ENCODE measurements at regions not wholly inside any gene's neighbourhood (a gene's known extent, or its start where the extent isn't known, plus 50 kb on each side); places are given as distances from the start of the nearest gene placed in this dataset.

- no peaks in the 10 kb centered on the region for H3K36me3 Mint-ChIP-seq
- peaks cover 12% of the 10 kb centered on the region for H3K4me1 Mint-ChIP-seq (ENCODE audit: unreplicated experiment)
- no peak for DNase-seq (ENCODE audit: extremely low spot score, unreplicated experiment)
- no peak overlapping the region for H3K4me3 Mint-ChIP-seq
- H3K27ac Mint-ChIP-seq = no peak overlapping the region
- H3K27me3 Mint-ChIP-seq = no peaks in the 10 kb centered on the region
- no peak for TF ChIP-seq CTCF (conservative IDR thresholded peaks at IDR 0.05)
- no peaks in the 10 kb centered on the region for H3K9me3 Mint-ChIP-seq
Measured at GRCh38 chr3:113051787-113052186, 61.0 kb downstream of the GTPBP8 start.

- H3K36me3 Mint-ChIP-seq = no peaks in the 10 kb centered on the region
- no peak overlapping the region for H3K4me3 Mint-ChIP-seq
- no peak for TF ChIP-seq CTCF (conservative IDR thresholded peaks at IDR 0.05)
- peaks cover 24% of the 10 kb centered on the region for H3K4me1 Mint-ChIP-seq (ENCODE audit: unreplicated experiment)
- no peaks in the 10 kb centered on the region for H3K27me3 Mint-ChIP-seq
- H3K9me3 Mint-ChIP-seq = no peaks in the 10 kb centered on the region
- no peak for DNase-seq (ENCODE audit: extremely low spot score, unreplicated experiment)
- H3K27ac Mint-ChIP-seq = no peak overlapping the region
Measured at GRCh38 chr3:113053169-113053568, 62.4 kb downstream of the GTPBP8 start.

- no peak for TF ChIP-seq CTCF (conservative IDR thresholded peaks at IDR 0.05)
- H3K36me3 Mint-ChIP-seq = no peaks in the 10 kb centered on the region
- H3K4me1 Mint-ChIP-seq (ENCODE audit: unreplicated experiment) = peaks cover 24% of the 10 kb centered on the region
- H3K4me3 Mint-ChIP-seq = no peak overlapping the region
- H3K9me3 Mint-ChIP-seq = no peaks in the 10 kb centered on the region
- H3K27ac Mint-ChIP-seq = no peak overlapping the region
- H3K27me3 Mint-ChIP-seq = no peaks in the 10 kb centered on the region
- no peak for DNase-seq (ENCODE audit: extremely low spot score, unreplicated experiment)
Measured at GRCh38 chr3:113054552-113054951, 63.8 kb downstream of the GTPBP8 start.

- no peaks in the 10 kb centered on the region for H3K36me3 Mint-ChIP-seq
- peaks cover 24% of the 10 kb centered on the region for H3K4me1 Mint-ChIP-seq (ENCODE audit: unreplicated experiment)
- H3K27me3 Mint-ChIP-seq = no peaks in the 10 kb centered on the region
- no peak overlapping the region for H3K27ac Mint-ChIP-seq
- DNase-seq (ENCODE audit: extremely low spot score, unreplicated experiment) = no peak
- H3K4me3 Mint-ChIP-seq = no peak overlapping the region
- no peak for TF ChIP-seq CTCF (conservative IDR thresholded peaks at IDR 0.05)
- no peaks in the 10 kb centered on the region for H3K9me3 Mint-ChIP-seq
Measured at GRCh38 chr3:113055201-113055600, 64.4 kb downstream of the GTPBP8 start.

- Mint-ChIP-seq H3K27me3 (no peaks in the 10 kb centered on the region), H3K36me3 (no peaks in the 10 kb centered on the region), H3K27ac (no peak overlapping the region), H3K9me3 (no peaks in the 10 kb centered on the region), H3K4me1 (ENCODE audit: unreplicated experiment) (peaks cover 24% of the 10 kb centered on the region), H3K4me3 (no peak overlapping the region)
- DNase-seq (ENCODE audit: extremely low spot score, unreplicated experiment) = no peak
- no peak for TF ChIP-seq CTCF (conservative IDR thresholded peaks at IDR 0.05)
Measured at GRCh38 chr3:113055961-113056360, 65.2 kb downstream of the GTPBP8 start.

- H3K36me3 Mint-ChIP-seq = no peaks in the 10 kb centered on the region
- H3K27ac Mint-ChIP-seq = no peak overlapping the region
- TF ChIP-seq CTCF (conservative IDR thresholded peaks at IDR 0.05) = no peak
- H3K27me3 Mint-ChIP-seq = no peaks in the 10 kb centered on the region
- H3K9me3 Mint-ChIP-seq = no peaks in the 10 kb centered on the region
- H3K4me1 Mint-ChIP-seq (ENCODE audit: unreplicated experiment) = peaks cover 20% of the 10 kb centered on the region
- no peak overlapping the region for H3K4me3 Mint-ChIP-seq
- DNase-seq (ENCODE audit: extremely low spot score, unreplicated experiment) = no peak
Measured at GRCh38 chr3:113057117-113057516, 66.3 kb downstream of the GTPBP8 start.

Measured in type B pancreatic cell (in vitro differentiated cells).